ENCODE measurements at regions not wholly inside any gene's neighbourhood (a gene's known extent, or its start where the extent isn't known, plus 50 kb on each side); places are given as distances from the start of the nearest gene placed in this dataset.

DNA sequence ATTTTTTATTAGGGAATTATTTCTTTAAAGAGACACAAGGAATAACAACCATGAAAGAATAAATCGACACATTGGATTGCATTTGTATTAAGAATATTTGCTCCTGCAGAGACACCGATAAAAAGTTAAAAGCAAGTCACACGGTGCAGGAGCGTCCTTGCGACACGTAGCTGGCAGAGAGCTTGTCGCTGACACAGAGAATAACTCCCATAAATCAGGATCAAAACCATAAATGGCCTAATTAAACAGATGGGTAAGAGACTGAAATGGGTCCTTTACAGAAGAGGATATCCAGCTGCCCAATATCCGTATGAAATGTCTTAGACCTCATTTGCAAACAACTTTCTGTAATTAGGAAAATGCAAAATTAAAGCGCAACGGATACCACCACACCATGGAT, 126.1 kb upstream of the SNTG2 start:
- Histone ChIP-seq H3K27me3 (ENCODE audit: control insufficient read depth, insufficient read depth, low read length) (no peaks in the 10 kb centered on the region), H4K20me1 (ENCODE audit: control insufficient read depth, extremely low read depth, insufficient read depth, low read length) (no peaks in the 10 kb centered on the region), H3K9ac (ENCODE audit: insufficient read depth, low read length) (no peak overlapping the region), H3K9me3 (ENCODE audit: control insufficient read depth, insufficient read depth, low read depth, low read length) (no peaks in the 10 kb centered on the region), H3K4me3 (replicated peaks in 1 of 4; ENCODE audit: control extremely low read depth in 1 of 4, insufficient read depth in 1 of 4, low read depth in 3 of 4, low read length in 4 of 4) (no peak overlapping the region), H3K4me1 (ENCODE audit: control insufficient read depth, extremely low read depth, insufficient read depth, low read length) (no peaks in the 10 kb centered on the region), H3K36me3 (ENCODE audit: control insufficient read depth, insufficient read depth, low read length) (no peaks in the 10 kb centered on the region), H2AFZ (ENCODE audit: low read length) (no peak overlapping the region), H3K27ac (ENCODE audit: insufficient read depth, low read length) (no peak overlapping the region), H3K4me2 (ENCODE audit: extremely low read depth, insufficient read depth, low read length) (no peak overlapping the region), H3K79me2 (ENCODE audit: control insufficient read depth, insufficient read depth, low read length) (no peaks in the 10 kb centered on the region)
- TF ChIP-seq EZH2 (IDR thresholded peaks at IDR 0.05; ENCODE audit: low read length, missing control alignments): no peak
- TF ChIP-seq, protein P1, sequence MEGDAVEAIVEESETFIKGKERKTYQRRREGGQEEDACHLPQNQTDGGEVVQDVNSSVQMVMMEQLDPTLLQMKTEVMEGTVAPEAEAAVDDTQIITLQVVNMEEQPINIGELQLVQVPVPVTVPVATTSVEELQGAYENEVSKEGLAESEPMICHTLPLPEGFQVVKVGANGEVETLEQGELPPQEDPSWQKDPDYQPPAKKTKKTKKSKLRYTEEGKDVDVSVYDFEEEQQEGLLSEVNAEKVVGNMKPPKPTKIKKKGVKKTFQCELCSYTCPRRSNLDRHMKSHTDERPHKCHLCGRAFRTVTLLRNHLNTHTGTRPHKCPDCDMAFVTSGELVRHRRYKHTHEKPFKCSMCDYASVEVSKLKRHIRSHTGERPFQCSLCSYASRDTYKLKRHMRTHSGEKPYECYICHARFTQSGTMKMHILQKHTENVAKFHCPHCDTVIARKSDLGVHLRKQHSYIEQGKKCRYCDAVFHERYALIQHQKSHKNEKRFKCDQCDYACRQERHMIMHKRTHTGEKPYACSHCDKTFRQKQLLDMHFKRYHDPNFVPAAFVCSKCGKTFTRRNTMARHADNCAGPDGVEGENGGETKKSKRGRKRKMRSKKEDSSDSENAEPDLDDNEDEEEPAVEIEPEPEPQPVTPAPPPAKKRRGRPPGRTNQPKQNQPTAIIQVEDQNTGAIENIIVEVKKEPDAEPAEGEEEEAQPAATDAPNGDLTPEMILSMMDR (conservative IDR thresholded peaks at IDR 0.05 in 1 of 2, IDR thresholded peaks at IDR 0.05 in 1 of 2; ENCODE audit: low read depth in 1 of 2, low read length in 2 of 2): no peak
- DNase-seq (ENCODE audit: low read depth in 2 of 2): no peak

DNA sequence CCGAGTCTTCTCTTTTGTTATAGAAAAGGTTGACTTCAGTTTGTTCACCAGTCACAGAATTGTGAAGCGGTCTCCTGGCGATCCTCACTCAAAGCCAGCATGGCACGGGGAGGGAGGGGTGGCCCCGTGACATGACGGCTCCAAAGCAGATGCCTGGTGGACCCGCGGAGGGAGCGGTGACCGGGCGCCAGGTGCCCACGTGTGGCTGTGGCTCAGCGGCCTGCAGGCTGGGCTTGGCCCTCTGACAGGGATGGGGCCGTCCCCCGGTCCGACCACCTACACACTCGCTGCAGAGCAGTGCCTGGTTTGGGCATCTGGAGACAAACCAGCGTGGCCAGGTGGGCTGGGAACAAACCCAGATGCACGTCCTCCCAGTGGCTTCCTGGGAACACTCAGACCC, 129.1 kb upstream of the SNTG2 start:
- Histone ChIP-seq H3K4me3 (replicated peaks in 1 of 4; ENCODE audit: control extremely low read depth in 1 of 4, insufficient read depth in 1 of 4, low read depth in 3 of 4, low read length in 4 of 4) (no peak overlapping the region), H3K4me2 (ENCODE audit: extremely low read depth, insufficient read depth, low read length) (no peak overlapping the region)

DNA sequence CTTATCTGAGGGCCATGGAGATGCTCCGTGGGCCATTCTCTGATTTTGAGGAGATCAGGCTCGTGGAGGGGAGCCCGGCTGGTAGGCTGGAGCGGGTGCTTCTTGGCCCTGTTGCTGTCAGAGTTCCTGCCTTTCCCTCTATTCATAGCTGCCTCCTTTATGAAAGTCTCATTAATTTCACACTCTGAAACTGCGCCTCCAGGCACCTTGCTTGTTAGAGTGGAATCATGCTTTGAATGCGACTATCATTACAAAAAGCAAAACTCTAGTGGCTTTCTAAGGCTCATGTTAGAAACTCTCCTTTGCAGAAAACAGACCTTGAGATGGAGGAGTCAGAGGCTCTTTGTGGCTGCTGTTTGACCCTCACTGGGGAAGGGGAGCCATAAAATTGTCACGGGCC, 131.0 kb upstream of the SNTG2 start:
- H3K27ac ChIP-seq (ENCODE audit: insufficient read depth, low read length): no peak overlapping the region
- no peak overlapping the region for H3K4me3 ChIP-seq (replicated peaks in 1 of 4; ENCODE audit: control extremely low read depth in 1 of 4, insufficient read depth in 1 of 4, low read depth in 3 of 4, low read length in 4 of 4)
- no peaks in the 10 kb centered on the region for H4K20me1 ChIP-seq (ENCODE audit: control insufficient read depth, extremely low read depth, insufficient read depth, low read length)
- H3K4me1 ChIP-seq (ENCODE audit: control insufficient read depth, extremely low read depth, insufficient read depth, low read length): no peaks in the 10 kb centered on the region
- no peak overlapping the region for H3K9ac ChIP-seq (ENCODE audit: insufficient read depth, low read length)
- TF ChIP-seq, protein P1 (conservative IDR thresholded peaks at IDR 0.05 in 1 of 2, IDR thresholded peaks at IDR 0.05 in 1 of 2; ENCODE audit: low read depth in 1 of 2, low read length in 2 of 2): no peak
- TF ChIP-seq EZH2 (IDR thresholded peaks at IDR 0.05; ENCODE audit: low read length, missing control alignments): no peak
- DNase-seq (ENCODE audit: low read depth in 2 of 2): no peak
- H3K36me3 ChIP-seq (ENCODE audit: control insufficient read depth, insufficient read depth, low read length): no peaks in the 10 kb centered on the region
- H3K9me3 ChIP-seq (ENCODE audit: control insufficient read depth, insufficient read depth, low read depth, low read length): no peaks in the 10 kb centered on the region
- H2AFZ ChIP-seq (ENCODE audit: low read length): no peak overlapping the region
- H3K79me2 ChIP-seq (ENCODE audit: control insufficient read depth, insufficient read depth, low read length): no peaks in the 10 kb centered on the region
- H3K27me3 ChIP-seq (ENCODE audit: control insufficient read depth, insufficient read depth, low read length): no peaks in the 10 kb centered on the region
- no peak overlapping the region for H3K4me2 ChIP-seq (ENCODE audit: extremely low read depth, insufficient read depth, low read length)

More for the DNA sequence above, 129.1 kb upstream of the SNTG2 start:
- H3K36me3 ChIP-seq (ENCODE audit: control insufficient read depth, insufficient read depth, low read length): no peaks in the 10 kb centered on the region
- H3K27ac ChIP-seq (ENCODE audit: insufficient read depth, low read length): no peak overlapping the region
- no peaks in the 10 kb centered on the region for H4K20me1 ChIP-seq (ENCODE audit: control insufficient read depth, extremely low read depth, insufficient read depth, low read length)
- no peak for DNase-seq (ENCODE audit: low read depth in 2 of 2)
- TF ChIP-seq, protein P1 (conservative IDR thresholded peaks at IDR 0.05 in 1 of 2, IDR thresholded peaks at IDR 0.05 in 1 of 2; ENCODE audit: low read depth in 1 of 2, low read length in 2 of 2): no peak
- no peak for TF ChIP-seq EZH2 (IDR thresholded peaks at IDR 0.05; ENCODE audit: low read length, missing control alignments)
- H3K4me1 ChIP-seq (ENCODE audit: control insufficient read depth, extremely low read depth, insufficient read depth, low read length): no peaks in the 10 kb centered on the region
- H3K27me3 ChIP-seq (ENCODE audit: control insufficient read depth, insufficient read depth, low read length): no peaks in the 10 kb centered on the region
- no peak overlapping the region for H3K9ac ChIP-seq (ENCODE audit: insufficient read depth, low read length)
- no peaks in the 10 kb centered on the region for H3K79me2 ChIP-seq (ENCODE audit: control insufficient read depth, insufficient read depth, low read length)
- H2AFZ ChIP-seq (ENCODE audit: low read length): no peak overlapping the region
- no peaks in the 10 kb centered on the region for H3K9me3 ChIP-seq (ENCODE audit: control insufficient read depth, insufficient read depth, low read depth, low read length)

Measured in fibroblast of lung (primary cell).